H1 (cell line): ENCODE measurements at regions not wholly inside any gene's neighbourhood (a gene's known extent, or its start where the extent isn't known, plus 50 kb on each side); places are given as distances from the start of the nearest gene placed in this dataset.

Experiments used
- CTCF ChIA-PET: fragments of 300-600 bp; sonication (Branson Sonifier 250); formaldehyde crosslinking; loops from one replicate; lab custom pipeline; 2021; ENCODE audit not compliant: partially characterized antibody; lab: Charles Lee
- POLR2A ChIA-PET: fragments of 300-600 bp; sonication (Branson Sonifier 250); formaldehyde crosslinking; loops from one replicate; lab custom pipeline; 2021; ENCODE audit warnings: inconsistent platforms; ENCODE audit not compliant: partially characterized antibody; lab: Charles Lee
- DNase-seq, 2 experiments: peaks; one replicate each; pipeline versions ENCODE4 v3.0.0 to v3.0.0-alpha.2; 2010 to 2022; ENCODE audit warnings: low spot score in 2 of 2, low read depth in 1 of 2, mixed read lengths in 1 of 2
- FAIRE-seq: peaks from 2 replicates; lab custom pipeline; 2011; peaks lifted over from hg19 to GRCh38; lab: Jason Lieb, UNC
- H2AFZ ChIP-seq: 2 replicates; pipeline ENCODE4 v1.8.1; 2012; ENCODE audit warnings: low read length, inconsistent platforms
- H2AK5ac ChIP-seq: 2 replicates; pipeline ENCODE4 v1.6.1; 2013; ENCODE audit warnings: low read depth, low read length
- H2BK120ac ChIP-seq: replicated peaks from 2 replicates; pipeline ENCODE3; 2013; ENCODE audit warnings: low read depth, low read length, inconsistent platforms
- H2BK12ac ChIP-seq: 2 replicates; pipeline ENCODE4 v1.6.1; 2013; ENCODE audit warnings: low read depth, low read length
- H2BK15ac ChIP-seq: 2 replicates; pipeline ENCODE4 v1.6.1; 2013; ENCODE audit warnings: low read length
- H2BK20ac ChIP-seq: 2 replicates; pipeline ENCODE4 v1.6.1; 2013; ENCODE audit warnings: low read length
- H2BK5ac ChIP-seq: 2 replicates; pipeline ENCODE4 v1.6.1; 2013; ENCODE audit warnings: low read depth, low read length
- H3K14ac ChIP-seq: 2 replicates; pipeline ENCODE4 v1.6.1; 2013; ENCODE audit warnings: inconsistent platforms; ENCODE audit not compliant: insufficient read length
- H3K18ac ChIP-seq: 2 replicates; pipeline ENCODE4 v1.6.1; 2013; ENCODE audit warnings: low read length; ENCODE audit errors: extremely low read depth
- H3K23ac ChIP-seq: 2 replicates; pipeline ENCODE4 v1.6.1; 2013; ENCODE audit warnings: inconsistent platforms; ENCODE audit not compliant: insufficient read length
- H3K23me2 ChIP-seq: 2 replicates; pipeline ENCODE4 v1.6.1; 2013; ENCODE audit warnings: low read depth, low read length
- H3K27ac ChIP-seq: 2 replicates; pipeline ENCODE4 v1.6.1; 2011; ENCODE audit warnings: low read depth, low read length, inconsistent platforms
- H3K27me3 ChIP-seq, 4 experiments: replicated peaks in 1 of 4; 1 replicate in 1 of 4; 2 replicates in 3 of 4; pipeline versions ENCODE4 v1.6.1 to v1.8.1; 2011 to 2013; ENCODE audit warnings: low read length in 3 of 4, mild to moderate bottlenecking in 3 of 4, inconsistent platforms in 2 of 4, mixed read lengths in 2 of 4, moderate library complexity in 1 of 4; ENCODE audit not compliant: control insufficient read depth in 3 of 4, insufficient read depth in 3 of 4; ENCODE audit errors: extremely low read depth in 1 of 4
- H3K36me3 ChIP-seq, 4 experiments: 2 replicates each; pipeline versions ENCODE4 v1.6.1 to v1.8.1; 2011 to 2013; ENCODE audit warnings: mild to moderate bottlenecking in 4 of 4, low read length in 3 of 4, moderate library complexity in 2 of 4, control low read depth in 1 of 4, inconsistent platforms in 1 of 4; ENCODE audit not compliant: insufficient read depth in 4 of 4, control insufficient read depth in 2 of 4
- H3K4ac ChIP-seq: replicated peaks from 2 replicates; pipeline ENCODE3; 2013; ENCODE audit warnings: low read length, low read depth, mixed read lengths, inconsistent platforms; ENCODE audit not compliant: insufficient read length
- H3K4me1 ChIP-seq, 4 experiments: replicated peaks in 1 of 4; 1 replicate in 1 of 4; 2 replicates in 3 of 4; pipeline versions ENCODE4 v1.6.1 to v1.8.1; 2011 to 2013; ENCODE audit warnings: low read length in 3 of 4, inconsistent platforms in 2 of 4, mixed read lengths in 1 of 4; ENCODE audit not compliant: insufficient read depth in 4 of 4, control insufficient read depth in 3 of 4
- H3K4me2 ChIP-seq, 2 experiments: 2 replicates each; pipeline versions ENCODE4 v1.6.1 to v1.8.1; 2011 to 2013; ENCODE audit warnings: low read depth in 2 of 2, low read length in 2 of 2, control low read depth in 1 of 2, inconsistent platforms in 1 of 2, mild to moderate bottlenecking in 1 of 2; ENCODE audit not compliant: insufficient read depth in 1 of 2
- H3K4me3 ChIP-seq, 4 experiments: fragments of 200-600, 300-600 bp in 1 of 4; sonication (generic), shearing (Covaris generic), sonication (Bioruptor Twin) in 1 of 4; 2 replicates each; pipeline versions ENCODE4 v1.5.1 to v1.8.1; 2011 to 2016; ENCODE audit warnings: low read length in 4 of 4, low read depth in 3 of 4, control low read depth in 2 of 4, inconsistent platforms in 2 of 4, mild to moderate bottlenecking in 2 of 4, mixed read lengths in 1 of 4, moderate library complexity in 1 of 4; ENCODE audit not compliant: insufficient read depth in 2 of 4; ENCODE audit errors: extremely low read depth in 1 of 4
- H3K56ac ChIP-seq: replicated peaks from 2 replicates; pipeline ENCODE3; 2013; ENCODE audit warnings: low read depth, mild to moderate bottlenecking, mixed read lengths, low read length, inconsistent platforms; ENCODE audit not compliant: insufficient read length
- H3K79me1 ChIP-seq: 2 replicates; pipeline ENCODE4 v1.6.1; 2013; ENCODE audit warnings: low read depth, low read length, control low read depth
- H3K79me2 ChIP-seq, 2 experiments: 2 replicates each; pipeline versions ENCODE4 v1.6.1 to v1.8.1; 2012 to 2013; ENCODE audit warnings: low read length in 2 of 2, mild to moderate bottlenecking in 2 of 2, inconsistent platforms in 1 of 2; ENCODE audit not compliant: insufficient read depth in 2 of 2, control insufficient read depth in 1 of 2
- H3K9ac ChIP-seq, 4 experiments: replicated peaks in 1 of 4; 1 replicate in 1 of 4; 2 replicates in 3 of 4; pipeline versions ENCODE4 v1.6.1 to v1.8.1; 2011 to 2013; ENCODE audit warnings: low read depth in 3 of 4, low read length in 3 of 4, control low read depth in 2 of 4, mild to moderate bottlenecking in 2 of 4, moderate library complexity in 2 of 4, inconsistent platforms in 1 of 4; ENCODE audit errors: extremely low read depth in 1 of 4
- H3K9me3 ChIP-seq, 2 experiments: 2 replicates each; pipeline versions ENCODE4 v1.6.1 to v1.8.1; 2012 to 2013; ENCODE audit warnings: mild to moderate bottlenecking in 2 of 2, moderate library complexity in 2 of 2, control low read depth in 1 of 2, inconsistent platforms in 1 of 2, low read depth in 1 of 2, low read length in 1 of 2, mixed read lengths in 1 of 2; ENCODE audit not compliant: insufficient read depth in 2 of 2
- H4K20me1 ChIP-seq, 2 experiments: replicated peaks in 1 of 2; 2 replicates each; pipeline versions ENCODE3 to v1.8.1; 2011 to 2013; ENCODE audit warnings: inconsistent platforms in 2 of 2, low read length in 2 of 2, mild to moderate bottlenecking in 1 of 2; ENCODE audit not compliant: insufficient read depth in 2 of 2, control insufficient read depth in 1 of 2
- H4K5ac ChIP-seq: 2 replicates; pipeline ENCODE4 v1.6.1; 2013; ENCODE audit warnings: low read length, low read depth, mixed read lengths, inconsistent platforms; ENCODE audit not compliant: insufficient read length
- H4K8ac ChIP-seq: 2 replicates; pipeline ENCODE4 v1.8.0; 2013; ENCODE audit warnings: mild to moderate bottlenecking, moderate library complexity, low read length, inconsistent platforms; ENCODE audit not compliant: insufficient read depth; ENCODE audit errors: extremely low read depth
- H4K91ac ChIP-seq: replicated peaks from 2 replicates; pipeline ENCODE3; 2013; ENCODE audit warnings: low read length, mixed read lengths, inconsistent platforms; ENCODE audit not compliant: insufficient read length
- BACH1 ChIP-seq: IDR thresholded peaks from 2 replicates; pipeline ENCODE4 v1.6.1; 2012; ENCODE audit warnings: low read length, improper control_type of control experiment
- CBX8 ChIP-seq: fragments of 300-800, 300-1000 bp; sonication (generic); IDR thresholded peaks from 2 replicates; pipeline ENCODE4 v1.7.1; 2016; ENCODE audit warnings: low read depth, low read length, borderline replicate concordance
- CREB1 ChIP-seq: IDR thresholded peaks from 2 replicates; pipeline ENCODE4 v1.6.1; 2012; ENCODE audit warnings: inconsistent platforms
- JUND ChIP-seq: IDR thresholded peaks from 2 replicates; pipeline ENCODE4 v1.6.1; 2011; ENCODE audit warnings: mild to moderate bottlenecking, improper control_type of control experiment, low read length
- MAFK ChIP-seq: IDR thresholded peaks from 2 replicates; pipeline ENCODE4 v1.6.1; 2012; ENCODE audit warnings: low read depth, mild to moderate bottlenecking, improper control_type of control experiment, low read length
- RNF2 ChIP-seq: fragments of 200-900, 300-1000 bp; sonication (generic); IDR thresholded peaks from 2 replicates; pipeline ENCODE4 v1.7.1; 2016; ENCODE audit warnings: borderline replicate concordance, low read depth, mild to moderate bottlenecking, antibody characterized with exemption, low read length; ENCODE audit not compliant: poor library complexity, severe bottlenecking; ENCODE audit errors: missing control alignments
- SUZ12 ChIP-seq: fragments of 200-600 bp; sonication (generic); IDR thresholded peaks from 2 replicates; pipeline ENCODE4 v1.6.1; 2012; ENCODE audit warnings: mild to moderate bottlenecking, inconsistent platforms, low read length, moderate library complexity, mixed read lengths
- TEAD4 ChIP-seq: IDR thresholded peaks from 2 replicates; pipeline ENCODE4 v1.6.1; 2012; ENCODE audit warnings: low read depth, low read length, inconsistent platforms, mixed read lengths
- WGBS, 2 experiments: shearing (Covaris generic) in 1 of 2; methylation state at CpG; one replicate each; pipeline versions ENCODE4 v1.1.6 to v1.1.7; 2013 to 2015; ENCODE audit warnings: low lambda C conversion rate in 2 of 2, mixed read lengths in 2 of 2, inconsistent platforms in 1 of 2, low coverage in 1 of 2, missing lambda C conversion rate in 1 of 2; ENCODE audit not compliant: insufficient replicate concordance in 2 of 2, insufficient coverage in 1 of 2, insufficient read length in 1 of 2; ENCODE audit errors: extremely low coverage in 1 of 2, missing lambda C conversion rate in 1 of 2; 5-methylcytosine and 5-hydroxymethylcytosine counted together
- TF ChIP-seq, protein P1 (sequence below): IDR thresholded peaks from 2 replicates; pipeline ENCODE4 v1.6.1; 2012; ENCODE audit warnings: low read length, inconsistent platforms

DNA sequence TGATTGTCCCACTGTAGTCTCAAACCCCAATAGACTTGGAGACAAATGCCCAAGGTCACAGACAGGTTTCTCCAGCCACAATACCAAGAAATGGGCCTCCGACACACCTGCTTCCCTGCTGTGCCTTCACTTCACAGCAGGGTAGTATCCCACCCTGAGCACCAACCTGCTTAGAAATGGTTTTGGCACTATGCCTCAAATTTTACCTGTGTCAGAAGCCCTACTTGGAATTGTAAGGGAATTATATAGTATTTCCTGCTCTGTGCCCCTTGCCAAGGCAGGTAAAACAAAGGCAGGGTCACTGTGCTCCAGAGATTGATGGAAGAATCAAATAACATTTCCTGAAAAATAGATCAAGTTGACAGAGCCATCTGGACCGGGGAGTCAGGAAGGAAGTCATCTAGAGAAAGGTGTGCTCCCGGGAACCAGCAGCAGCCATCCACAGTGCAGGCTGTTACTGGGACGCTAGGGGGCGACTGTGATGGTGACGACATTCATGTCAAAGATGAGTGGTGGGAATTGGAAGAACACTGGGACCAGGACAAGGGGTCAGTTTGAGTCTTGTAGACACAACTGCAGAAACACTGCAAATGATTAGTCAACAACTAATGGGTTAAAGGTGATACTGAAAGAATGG is 117.8 kb upstream of the AKR1E2 start:
- H3K9ac ChIP-seq, result no peak overlapping the region
- no peaks in the 10 kb centered on the region for H3K79me2 ChIP-seq
- H4K5ac ChIP-seq, result no peak overlapping the region
- no peaks in the 10 kb centered on the region for H3K27me3 ChIP-seq
- H3K4me1 ChIP-seq, result no peaks in the 10 kb centered on the region
- H3K27ac ChIP-seq, result no peak overlapping the region
- no peak overlapping the region for H2AFZ ChIP-seq
- no peak overlapping the region for H2BK20ac ChIP-seq
- H3K4me3 ChIP-seq, result no peak overlapping the region
- H2BK5ac ChIP-seq, result no peak overlapping the region
- H3K23ac ChIP-seq, result no peak overlapping the region
- H3K79me1 ChIP-seq, result no peaks in the 10 kb centered on the region
- no peak overlapping the region for H3K18ac ChIP-seq
- no peak overlapping the region for H2BK12ac ChIP-seq
- 45% methylated on average over 6 of the region's 6 CpGs; no CpG with 5 or more reads in 1 of the 2 experiments for whole genome bisulfite sequencing, 2 experiments
- peak; percentile 24 for FAIRE-seq
- no peak overlapping the region for H3K14ac ChIP-seq
- no peak overlapping the region for H3K56ac ChIP-seq
- H2BK15ac ChIP-seq, result no peak overlapping the region
- H4K20me1 ChIP-seq, result no peaks in the 10 kb centered on the region
- no peaks in the 10 kb centered on the region; the same call in 1 of the 2 replicates for H3K23me2 ChIP-seq
- no peak overlapping the region for H2BK120ac ChIP-seq
- no peaks in the 10 kb centered on the region for H3K9me3 ChIP-seq
- no peak overlapping the region for H4K8ac ChIP-seq
- H3K4ac ChIP-seq, result no peak overlapping the region
- DNase-seq, result peak; percentile 25 to 83
- ChIA-PET CTCF (no interaction called here), POLR2A (no interaction called here)
- no peaks in the 10 kb centered on the region for H3K36me3 ChIP-seq
- no peak overlapping the region for H4K91ac ChIP-seq
- no peak overlapping the region for H2AK5ac ChIP-seq
- no peak overlapping the region for H3K4me2 ChIP-seq
- TF ChIP-seq RNF2 (no peak), SUZ12 (no peak), MAFK (no peak), CBX8 (no peak), TEAD4 (no peak), JUND (0 out of 2 replicates have a peak, but pooled peaks have one; percentile 55), CREB1 (peak; percentile 86), BACH1 (no peak)
- TF ChIP-seq, protein P1, sequence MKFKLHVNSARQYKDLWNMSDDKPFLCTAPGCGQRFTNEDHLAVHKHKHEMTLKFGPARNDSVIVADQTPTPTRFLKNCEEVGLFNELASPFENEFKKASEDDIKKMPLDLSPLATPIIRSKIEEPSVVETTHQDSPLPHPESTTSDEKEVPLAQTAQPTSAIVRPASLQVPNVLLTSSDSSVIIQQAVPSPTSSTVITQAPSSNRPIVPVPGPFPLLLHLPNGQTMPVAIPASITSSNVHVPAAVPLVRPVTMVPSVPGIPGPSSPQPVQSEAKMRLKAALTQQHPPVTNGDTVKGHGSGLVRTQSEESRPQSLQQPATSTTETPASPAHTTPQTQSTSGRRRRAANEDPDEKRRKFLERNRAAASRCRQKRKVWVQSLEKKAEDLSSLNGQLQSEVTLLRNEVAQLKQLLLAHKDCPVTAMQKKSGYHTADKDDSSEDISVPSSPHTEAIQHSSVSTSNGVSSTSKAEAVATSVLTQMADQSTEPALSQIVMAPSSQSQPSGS, result peak; percentile 89
